Neuronal stem cell (in vitro differentiated cells): ENCODE measurements at regions not wholly inside any gene's neighbourhood (a gene's known extent, or its start where the extent isn't known, plus 50 kb on each side); places are given as distances from the start of the nearest gene placed in this dataset.

ENCODE experiments used
- DNase-seq: peaks from one replicate; pipeline ENCODE4 v3.0.0-alpha.2; 2013; ENCODE audit warnings: low spot score
- H2AFZ ChIP-seq: one replicate; pipeline ENCODE4 v1.6.1; 2013; ENCODE audit warnings: mild to moderate bottlenecking, low read length, inconsistent platforms
- H2AK5ac ChIP-seq: 2 replicates; pipeline ENCODE4 v1.6.1; 2013; ENCODE audit warnings: low read depth, mild to moderate bottlenecking, inconsistent platforms, low read length, moderate library complexity, mixed read lengths
- H2BK120ac ChIP-seq: 2 replicates; pipeline ENCODE4 v1.6.1; 2013; ENCODE audit warnings: low read depth, mild to moderate bottlenecking, inconsistent platforms, low read length, moderate library complexity, mixed read lengths
- H2BK12ac ChIP-seq: one replicate; pipeline ENCODE4 v1.6.1; 2013; ENCODE audit warnings: low read length, inconsistent platforms
- H2BK15ac ChIP-seq: 2 replicates; pipeline ENCODE4 v1.6.1; 2013; ENCODE audit warnings: mild to moderate bottlenecking, low read length, inconsistent platforms, mixed read lengths
- H2BK5ac ChIP-seq: one replicate; pipeline ENCODE4 v1.6.1; 2013; ENCODE audit warnings: inconsistent platforms, mild to moderate bottlenecking, low read length, moderate library complexity
- H3K14ac ChIP-seq: one replicate; pipeline ENCODE4 v1.6.1; 2013; ENCODE audit warnings: low read length, inconsistent platforms
- H3K18ac ChIP-seq: 2 replicates; pipeline ENCODE4 v1.6.1; 2013; ENCODE audit warnings: low read length, inconsistent platforms
- H3K23ac ChIP-seq: 2 replicates; pipeline ENCODE4 v1.6.1; 2013; ENCODE audit warnings: low read depth, mild to moderate bottlenecking, mixed read lengths, low read length, inconsistent platforms; ENCODE audit not compliant: poor library complexity
- H3K27ac ChIP-seq: replicated peaks from 3 replicates; pipeline ENCODE4 v1.5.1; 2013; ENCODE audit warnings: low read length, inconsistent platforms
- H3K27me3 ChIP-seq, 3 experiments: 2 replicates each; pipeline ENCODE4 v1.6.1; 2013; ENCODE audit warnings: low read length in 3 of 3, mild to moderate bottlenecking in 2 of 3, inconsistent platforms in 1 of 3, low read depth in 1 of 3, mixed read lengths in 1 of 3, moderate library complexity in 1 of 3; ENCODE audit not compliant: control insufficient read depth in 3 of 3, insufficient read depth in 3 of 3
- H3K36me3 ChIP-seq, 2 donors: replicated peaks in 1 of 2; 2 replicates each; pipeline ENCODE4 v1.6.1; 2013; ENCODE audit warnings: low read length in 2 of 2; ENCODE audit not compliant: control insufficient read depth in 2 of 2, insufficient read depth in 2 of 2
- H3K4ac ChIP-seq: 2 replicates; pipeline ENCODE4 v1.6.1; 2013; ENCODE audit warnings: inconsistent platforms, mild to moderate bottlenecking, low read length, moderate library complexity
- H3K4me1 ChIP-seq, 2 donors: 1 replicate in 1 of 2; 2 replicates in 1 of 2; pipeline ENCODE4 v1.6.1; 2013; ENCODE audit warnings: low read length in 2 of 2, low read depth in 1 of 2; ENCODE audit not compliant: control insufficient read depth in 2 of 2, insufficient read depth in 1 of 2
- H3K4me2 ChIP-seq: one replicate; pipeline ENCODE4 v1.6.1; 2013; ENCODE audit warnings: mild to moderate bottlenecking, low read length, inconsistent platforms; ENCODE audit not compliant: insufficient read depth, poor library complexity, severe bottlenecking
- H3K4me3 ChIP-seq, 2 donors: 2 replicates each; pipeline ENCODE4 v1.5.1; 2013; ENCODE audit warnings: low read length in 2 of 2, mild to moderate bottlenecking in 2 of 2, inconsistent platforms in 1 of 2, moderate library complexity in 1 of 2
- H3K79me1 ChIP-seq: one replicate; pipeline ENCODE4 v1.6.1; 2013; ENCODE audit warnings: low read depth, mild to moderate bottlenecking, inconsistent platforms, low read length, moderate library complexity
- H3K9ac ChIP-seq: one replicate; pipeline ENCODE4 v1.6.1; 2013; ENCODE audit warnings: mild to moderate bottlenecking, low read depth, low read length, inconsistent platforms; ENCODE audit not compliant: poor library complexity
- H3K9me3 ChIP-seq, 2 donors: replicated peaks in 1 of 2; 2 replicates each; pipeline versions ENCODE3 to v1.6.1; 2013; ENCODE audit warnings: low read length in 2 of 2, mild to moderate bottlenecking in 2 of 2, inconsistent platforms in 1 of 2, low read depth in 1 of 2, mixed read lengths in 1 of 2, moderate library complexity in 1 of 2; ENCODE audit not compliant: control insufficient read depth in 2 of 2, insufficient read depth in 1 of 2
- H4K8ac ChIP-seq: one replicate; pipeline ENCODE4 v1.6.1; 2013; ENCODE audit warnings: low read depth, mild to moderate bottlenecking, inconsistent platforms, low read length, moderate library complexity
- H4K91ac ChIP-seq: one replicate; pipeline ENCODE4 v1.6.1; 2013; ENCODE audit warnings: low read length, low read depth, mild to moderate bottlenecking, inconsistent platforms; ENCODE audit not compliant: poor library complexity
- WGBS, 2 donors: extraction: QIAGEN DNeasy Blood & Tissue Kit; methylation state at CpG; one replicate each; pipeline ENCODE4 v1.1.7; 2013; ENCODE audit warnings: missing lambda C conversion rate in 2 of 2, mixed read lengths in 1 of 2; ENCODE audit not compliant: insufficient read length in 2 of 2, insufficient replicate concordance in 1 of 2; ENCODE audit errors: extremely low coverage in 2 of 2; 5-methylcytosine and 5-hydroxymethylcytosine counted together

- Histone ChIP-seq H3K4me1 (peaks cover 0 to 3% of the 10 kb centered on the region in 2 donors), H3K27ac (no peak overlapping the region), H3K4me3 (no peak overlapping the region), H3K18ac (no peak overlapping the region), H2AK5ac (no peak overlapping the region), H4K91ac (no peak overlapping the region), H3K4me2 (no peak overlapping the region), H3K9ac (no peak overlapping the region), H2AFZ (no peak overlapping the region), H3K36me3 (no peaks in the 10 kb centered on the region), H2BK12ac (no peak overlapping the region), H3K23ac (no peak overlapping the region), H3K79me1 (no peaks in the 10 kb centered on the region), H2BK15ac (no peak overlapping the region), H3K4ac (no peak overlapping the region), H2BK120ac (no peak overlapping the region), H3K14ac (no peak overlapping the region), H3K9me3 (no peaks in the 10 kb centered on the region), H3K27me3 (no peaks in the 10 kb centered on the region), H2BK5ac (no peak overlapping the region), H4K8ac (peak overlapping the region; percentile 74)
- DNase-seq: no peak
- WGBS, 2 donors: no CpG with 5 or more reads among the region's 5 CpGs
Observed at GRCh38 chr10:130580975-130581374, 444.8 kb downstream of the GLRX3 start.

GRCh38 chr10:130587718-130588117 lies 451.5 kb downstream of the GLRX3 start:
- no peaks in the 10 kb centered on the region for H3K36me3 ChIP-seq
- H3K23ac ChIP-seq: no peak overlapping the region
- no peak overlapping the region for H4K91ac ChIP-seq
- H3K4ac ChIP-seq: no peak overlapping the region
- no peak overlapping the region for H3K4me2 ChIP-seq
- H2BK12ac ChIP-seq: no peak overlapping the region
- no peaks in the 10 kb centered on the region for H3K79me1 ChIP-seq
- no peak overlapping the region for H2AFZ ChIP-seq
- no peak overlapping the region for H3K14ac ChIP-seq
- no peak overlapping the region for H3K4me3 ChIP-seq
- H3K18ac ChIP-seq: no peak overlapping the region
- no peak overlapping the region for H2BK5ac ChIP-seq
- no peak overlapping the region for H4K8ac ChIP-seq
- H3K9me3 ChIP-seq: no peaks in the 10 kb centered on the region
- DNase-seq: no peak
- no peaks in the 10 kb centered on the region for H3K4me1 ChIP-seq
- no peak overlapping the region for H2AK5ac ChIP-seq
- H2BK120ac ChIP-seq: no peak overlapping the region
- no peak overlapping the region for H3K9ac ChIP-seq
- WGBS, 2 donors: no CpG with 5 or more reads among the region's 4 CpGs
- no peaks in the 10 kb centered on the region for H3K27me3 ChIP-seq
- no peak overlapping the region for H2BK15ac ChIP-seq
- no peak overlapping the region for H3K27ac ChIP-seq

- H2AFZ ChIP-seq: no peak overlapping the region
- no peak for DNase-seq
- no peak overlapping the region for H2BK15ac ChIP-seq
- H3K4ac ChIP-seq: no peak overlapping the region
- no peak overlapping the region for H2BK12ac ChIP-seq
- no peak overlapping the region for H2AK5ac ChIP-seq
- no peak overlapping the region for H3K23ac ChIP-seq
- H3K4me3 ChIP-seq: no peak overlapping the region
- H4K8ac ChIP-seq: no peak overlapping the region
- H3K27me3 ChIP-seq: no peaks in the 10 kb centered on the region
- peaks cover 0 to 2% of the 10 kb centered on the region in 2 donors for H3K4me1 ChIP-seq
- H2BK120ac ChIP-seq: no peak overlapping the region
- no peak overlapping the region for H3K14ac ChIP-seq
- H3K36me3 ChIP-seq: no peaks in the 10 kb centered on the region
- no peak overlapping the region for H3K9ac ChIP-seq
- H3K27ac ChIP-seq: no peak overlapping the region
- H2BK5ac ChIP-seq: no peak overlapping the region
- H3K9me3 ChIP-seq: no peaks in the 10 kb centered on the region
- no peaks in the 10 kb centered on the region for H3K79me1 ChIP-seq
- no peak overlapping the region for H3K4me2 ChIP-seq
- no peak overlapping the region for H3K18ac ChIP-seq
- no CpG with 5 or more reads among the region's 9 CpGs for WGBS, 2 donors
- H4K91ac ChIP-seq: no peak overlapping the region
Observed at GRCh38 chr10:130606001-130606405, 469.8 kb downstream of the GLRX3 start.

- Histone ChIP-seq H3K18ac (no peak overlapping the region), H2AK5ac (no peak overlapping the region), H3K14ac (no peak overlapping the region), H3K36me3 (no peaks in the 10 kb centered on the region), H2BK5ac (no peak overlapping the region), H3K27me3 (no peaks in the 10 kb centered on the region), H3K4me1 (peaks cover 0 to 2% of the 10 kb centered on the region in 2 donors), H2BK12ac (no peak overlapping the region), H3K23ac (no peak overlapping the region), H3K4me3 (peak overlapping the region in 1 of 2 donors; percentile 17), H4K91ac (no peak overlapping the region), H3K27ac (no peak overlapping the region), H3K9ac (no peak overlapping the region), H2BK120ac (no peak overlapping the region), H3K9me3 (no peaks in the 10 kb centered on the region), H3K4ac (no peak overlapping the region), H2BK15ac (no peak overlapping the region), H4K8ac (no peak overlapping the region), H3K79me1 (no peaks in the 10 kb centered on the region), H3K4me2 (no peak overlapping the region), H2AFZ (no peak overlapping the region)
- no CpG with 5 or more reads among the region's 9 CpGs for WGBS, 2 donors
- DNase-seq: no peak
Observed at GRCh38 chr10:130607366-130607765, 471.2 kb downstream of the GLRX3 start.
